Liver (tissue), 3 donors: ENCODE measurements at regions not wholly inside any gene's neighbourhood (a gene's known extent, or its start where the extent isn't known, plus 50 kb on each side); places are given as distances from the start of the nearest gene placed in this dataset.

Experiments used
- EGR1 ChIP-seq, 2 donors: IDR thresholded peaks; 2 replicates each; pipeline ENCODE4 v1.6.1; 2016 to 2018; ENCODE audit warnings: antibody characterized with exemption in 2 of 2, low read depth in 2 of 2
- FOXA1 ChIP-seq: IDR thresholded peaks from 2 replicates; pipeline ENCODE4 v1.6.1; 2016; ENCODE audit warnings: antibody characterized with exemption
- GABPA ChIP-seq, 2 donors: IDR thresholded peaks in 1 of 2; conservative IDR thresholded peaks in 1 of 2; 2 replicates each; pipeline ENCODE4 v1.6.1; 2016; ENCODE audit warnings: antibody characterized with exemption in 2 of 2, mild to moderate bottlenecking in 1 of 2, moderate library complexity in 1 of 2
- HNF4A ChIP-seq, 2 donors: conservative IDR thresholded peaks; 2 replicates each; pipeline ENCODE4 v1.6.1; 2016; ENCODE audit warnings: antibody characterized with exemption in 2 of 2, mild to moderate bottlenecking in 2 of 2
- MAX ChIP-seq: IDR thresholded peaks from 2 replicates; pipeline ENCODE4 v1.6.1; 2016; ENCODE audit warnings: antibody characterized with exemption
- RAD21 ChIP-seq, 2 donors: IDR thresholded peaks; 2 replicates each; pipeline ENCODE4 v1.6.1; 2016; ENCODE audit warnings: antibody characterized with exemption in 2 of 2, mild to moderate bottlenecking in 2 of 2
- REST ChIP-seq: IDR thresholded peaks from 2 replicates; pipeline ENCODE4 v1.6.1; 2016; ENCODE audit warnings: antibody characterized with exemption, mild to moderate bottlenecking
- ZBTB33 ChIP-seq: IDR thresholded peaks from 2 replicates; pipeline ENCODE4 v1.6.1; 2016; ENCODE audit warnings: antibody characterized with exemption
- TF ChIP-seq, protein P1 (sequence below): fragments of 150-350 bp; IDR thresholded peaks from 2 replicates; pipeline ENCODE4 v1.5.1; 2017; ENCODE audit warnings: improper control_type of control experiment, low read depth, low read length; ENCODE audit not compliant: missing input control
- donor health status: healthy.
- donor health status: healthy.

GRCh38 chr5:96070622-96071225 is 109.1 kb upstream of the ELL2 start:
- TF ChIP-seq MAX (no peak), RAD21 (IDR thresholded peaks at IDR 0.05) (no peak), EGR1 (IDR thresholded peaks at IDR 0.05; ENCODE audit: low read depth in 2 of 2) (no peak), FOXA1 (no peak), ZBTB33 (no peak), GABPA (IDR thresholded peaks at IDR 0.05 in 1 of 2, conservative IDR thresholded peaks at IDR 0.05 in 1 of 2) (no peak), HNF4A (conservative IDR thresholded peaks at IDR 0.05) (no peak), REST (no peak)
- TF ChIP-seq, protein P1, sequence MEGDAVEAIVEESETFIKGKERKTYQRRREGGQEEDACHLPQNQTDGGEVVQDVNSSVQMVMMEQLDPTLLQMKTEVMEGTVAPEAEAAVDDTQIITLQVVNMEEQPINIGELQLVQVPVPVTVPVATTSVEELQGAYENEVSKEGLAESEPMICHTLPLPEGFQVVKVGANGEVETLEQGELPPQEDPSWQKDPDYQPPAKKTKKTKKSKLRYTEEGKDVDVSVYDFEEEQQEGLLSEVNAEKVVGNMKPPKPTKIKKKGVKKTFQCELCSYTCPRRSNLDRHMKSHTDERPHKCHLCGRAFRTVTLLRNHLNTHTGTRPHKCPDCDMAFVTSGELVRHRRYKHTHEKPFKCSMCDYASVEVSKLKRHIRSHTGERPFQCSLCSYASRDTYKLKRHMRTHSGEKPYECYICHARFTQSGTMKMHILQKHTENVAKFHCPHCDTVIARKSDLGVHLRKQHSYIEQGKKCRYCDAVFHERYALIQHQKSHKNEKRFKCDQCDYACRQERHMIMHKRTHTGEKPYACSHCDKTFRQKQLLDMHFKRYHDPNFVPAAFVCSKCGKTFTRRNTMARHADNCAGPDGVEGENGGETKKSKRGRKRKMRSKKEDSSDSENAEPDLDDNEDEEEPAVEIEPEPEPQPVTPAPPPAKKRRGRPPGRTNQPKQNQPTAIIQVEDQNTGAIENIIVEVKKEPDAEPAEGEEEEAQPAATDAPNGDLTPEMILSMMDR = no peak
